ENCODE measurements at regions not wholly inside any gene's neighbourhood (a gene's known extent, or its start where the extent isn't known, plus 50 kb on each side); places are given as distances from the start of the nearest gene placed in this dataset.

- ChIA-PET CTCF (no interaction called here), POLR2A (no interaction called here)
- DNase-seq (ENCODE audit: low read depth, low spot score) = no peak
- no peak overlapping the region for H3K4me3 ChIP-seq (ENCODE audit: low read depth, low read length)
- TF ChIP-seq CTCF (IDR thresholded peaks at IDR 0.05; ENCODE audit: insufficient read depth, low read length, missing control alignments) = no peak
These were observed 659.6 kb downstream of the CCSER2 start for GRCh38 chr10:84988011-84988410.

- no peak overlapping the region for H3K4me3 ChIP-seq (ENCODE audit: low read depth, low read length)
- DNase-seq (ENCODE audit: low read depth, low spot score) = no peak
- POLR2A ChIA-PET = no interaction called here
- CTCF ChIA-PET = no interaction called here
- no peak for TF ChIP-seq CTCF (IDR thresholded peaks at IDR 0.05; ENCODE audit: insufficient read depth, low read length, missing control alignments)
These were observed 662.3 kb downstream of the CCSER2 start for GRCh38 chr10:84990713-84991112.

GRCh38 chr10:84991301-84991700 lies 662.9 kb downstream of the CCSER2 start:
- no peak for TF ChIP-seq CTCF (IDR thresholded peaks at IDR 0.05; ENCODE audit: insufficient read depth, low read length, missing control alignments)
- POLR2A ChIA-PET = no interaction called here
- DNase-seq (ENCODE audit: low read depth, low spot score) = no peak
- CTCF ChIA-PET = no interaction called here
- no peak overlapping the region for H3K4me3 ChIP-seq (ENCODE audit: low read depth, low read length)

- no peak for DNase-seq (ENCODE audit: low read depth, low spot score)
- CTCF ChIA-PET = no interaction called here
- POLR2A ChIA-PET = no interaction called here
- no peak overlapping the region for H3K4me3 ChIP-seq (ENCODE audit: low read depth, low read length)
- no peak for TF ChIP-seq CTCF (IDR thresholded peaks at IDR 0.05; ENCODE audit: insufficient read depth, low read length, missing control alignments)
These were observed 665.1 kb downstream of the CCSER2 start for GRCh38 chr10:84993251-84994035.

- POLR2A ChIA-PET = no interaction called here
- TF ChIP-seq CTCF (IDR thresholded peaks at IDR 0.05; ENCODE audit: insufficient read depth, low read length, missing control alignments) = no peak
- DNase-seq (ENCODE audit: low read depth, low spot score) = no peak
- CTCF ChIA-PET = no interaction called here
- H3K4me3 ChIP-seq (ENCODE audit: low read depth, low read length) = no peak overlapping the region
These were observed 666.3 kb downstream of the CCSER2 start for GRCh38 chr10:84994722-84995121.

- ChIA-PET POLR2A (no interaction called here), CTCF (no interaction called here)
- no peak overlapping the region for H3K4me3 ChIP-seq (ENCODE audit: low read depth, low read length)
- TF ChIP-seq CTCF (IDR thresholded peaks at IDR 0.05; ENCODE audit: insufficient read depth, low read length, missing control alignments) = no peak
- no peak for DNase-seq (ENCODE audit: low read depth, low spot score)
These were observed 668.2 kb downstream of the CCSER2 start for GRCh38 chr10:84996580-84996979.

Data from AG04449 (cell line).